Panc1 (cell line): ENCODE measurements at regions not wholly inside any gene's neighbourhood (a gene's known extent, or its start where the extent isn't known, plus 50 kb on each side); places are given as distances from the start of the nearest gene placed in this dataset.

Experiments
- POLR2AphosphoS5 ChIP-seq: IDR thresholded peaks from 2 replicates; pipeline ENCODE4 v1.6.1; 2012; ENCODE audit warnings: mild to moderate bottlenecking, low read depth, low read length, moderate library complexity
- SIN3A ChIP-seq: IDR thresholded peaks from 2 replicates; pipeline ENCODE4 v1.6.1; 2012; ENCODE audit warnings: low read depth, mild to moderate bottlenecking, low read length, moderate library complexity, borderline replicate concordance; ENCODE audit not compliant: insufficient read depth
- TCF7L2 ChIP-seq: IDR thresholded peaks from 2 replicates; pipeline ENCODE4 v1.6.1; 2011; ENCODE audit warnings: mild to moderate bottlenecking, low read depth, low read length, inconsistent platforms
- TF ChIP-seq, protein P1 (sequence below): fragments of 450-650 bp; IDR thresholded peaks from 2 replicates; pipeline ENCODE4 v1.5.1; 2017; ENCODE audit warnings: mild to moderate bottlenecking
- TF ChIP-seq, protein P2 (sequence below), 2 experiments: IDR thresholded peaks; 2 replicates each; pipeline ENCODE4 v1.6.1; 2011 to 2012; ENCODE audit warnings: low read depth in 2 of 2, control low read depth in 1 of 2, low read length in 1 of 2, mild to moderate bottlenecking in 1 of 2, moderate library complexity in 1 of 2; ENCODE audit not compliant: insufficient read depth in 1 of 2

DNA sequence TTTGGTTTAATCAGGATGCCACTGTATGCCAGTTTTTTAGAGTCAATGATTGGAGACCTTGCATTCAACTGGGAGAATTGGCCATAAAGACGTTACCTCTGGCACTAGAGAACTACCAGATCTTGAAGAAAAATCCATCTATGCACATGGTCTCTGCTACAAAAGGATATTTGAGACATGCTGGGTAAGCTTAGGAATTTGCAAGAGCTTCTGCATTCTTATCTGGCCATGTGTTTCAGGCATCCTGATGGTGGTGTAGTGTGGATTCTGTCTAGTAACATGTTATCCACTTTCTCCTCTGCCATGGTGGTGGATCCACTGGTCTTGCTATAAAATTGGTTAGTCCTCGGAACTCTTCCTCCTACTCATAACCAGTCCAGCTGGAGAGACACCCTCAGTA is 185.3 kb upstream of the WDFY3 start:
- TF ChIP-seq, protein P1, sequence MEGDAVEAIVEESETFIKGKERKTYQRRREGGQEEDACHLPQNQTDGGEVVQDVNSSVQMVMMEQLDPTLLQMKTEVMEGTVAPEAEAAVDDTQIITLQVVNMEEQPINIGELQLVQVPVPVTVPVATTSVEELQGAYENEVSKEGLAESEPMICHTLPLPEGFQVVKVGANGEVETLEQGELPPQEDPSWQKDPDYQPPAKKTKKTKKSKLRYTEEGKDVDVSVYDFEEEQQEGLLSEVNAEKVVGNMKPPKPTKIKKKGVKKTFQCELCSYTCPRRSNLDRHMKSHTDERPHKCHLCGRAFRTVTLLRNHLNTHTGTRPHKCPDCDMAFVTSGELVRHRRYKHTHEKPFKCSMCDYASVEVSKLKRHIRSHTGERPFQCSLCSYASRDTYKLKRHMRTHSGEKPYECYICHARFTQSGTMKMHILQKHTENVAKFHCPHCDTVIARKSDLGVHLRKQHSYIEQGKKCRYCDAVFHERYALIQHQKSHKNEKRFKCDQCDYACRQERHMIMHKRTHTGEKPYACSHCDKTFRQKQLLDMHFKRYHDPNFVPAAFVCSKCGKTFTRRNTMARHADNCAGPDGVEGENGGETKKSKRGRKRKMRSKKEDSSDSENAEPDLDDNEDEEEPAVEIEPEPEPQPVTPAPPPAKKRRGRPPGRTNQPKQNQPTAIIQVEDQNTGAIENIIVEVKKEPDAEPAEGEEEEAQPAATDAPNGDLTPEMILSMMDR = no peak
- TF ChIP-seq POLR2AphosphoS5 (no peak), TCF7L2 (no peak), SIN3A (no peak)
- TF ChIP-seq, protein P2, sequence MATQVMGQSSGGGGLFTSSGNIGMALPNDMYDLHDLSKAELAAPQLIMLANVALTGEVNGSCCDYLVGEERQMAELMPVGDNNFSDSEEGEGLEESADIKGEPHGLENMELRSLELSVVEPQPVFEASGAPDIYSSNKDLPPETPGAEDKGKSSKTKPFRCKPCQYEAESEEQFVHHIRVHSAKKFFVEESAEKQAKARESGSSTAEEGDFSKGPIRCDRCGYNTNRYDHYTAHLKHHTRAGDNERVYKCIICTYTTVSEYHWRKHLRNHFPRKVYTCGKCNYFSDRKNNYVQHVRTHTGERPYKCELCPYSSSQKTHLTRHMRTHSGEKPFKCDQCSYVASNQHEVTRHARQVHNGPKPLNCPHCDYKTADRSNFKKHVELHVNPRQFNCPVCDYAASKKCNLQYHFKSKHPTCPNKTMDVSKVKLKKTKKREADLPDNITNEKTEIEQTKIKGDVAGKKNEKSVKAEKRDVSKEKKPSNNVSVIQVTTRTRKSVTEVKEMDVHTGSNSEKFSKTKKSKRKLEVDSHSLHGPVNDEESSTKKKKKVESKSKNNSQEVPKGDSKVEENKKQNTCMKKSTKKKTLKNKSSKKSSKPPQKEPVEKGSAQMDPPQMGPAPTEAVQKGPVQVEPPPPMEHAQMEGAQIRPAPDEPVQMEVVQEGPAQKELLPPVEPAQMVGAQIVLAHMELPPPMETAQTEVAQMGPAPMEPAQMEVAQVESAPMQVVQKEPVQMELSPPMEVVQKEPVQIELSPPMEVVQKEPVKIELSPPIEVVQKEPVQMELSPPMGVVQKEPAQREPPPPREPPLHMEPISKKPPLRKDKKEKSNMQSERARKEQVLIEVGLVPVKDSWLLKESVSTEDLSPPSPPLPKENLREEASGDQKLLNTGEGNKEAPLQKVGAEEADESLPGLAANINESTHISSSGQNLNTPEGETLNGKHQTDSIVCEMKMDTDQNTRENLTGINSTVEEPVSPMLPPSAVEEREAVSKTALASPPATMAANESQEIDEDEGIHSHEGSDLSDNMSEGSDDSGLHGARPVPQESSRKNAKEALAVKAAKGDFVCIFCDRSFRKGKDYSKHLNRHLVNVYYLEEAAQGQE (IDR thresholded peaks at IDR 0.05; ENCODE audit: insufficient read depth in 1 of 2, low read depth in 2 of 2, low read length in 1 of 2) = no peak
